HFFc6 (cell line): ENCODE measurements at regions not wholly inside any gene's neighbourhood (a gene's known extent, or its start where the extent isn't known, plus 50 kb on each side); places are given as distances from the start of the nearest gene placed in this dataset.
"Not testable (repeated sequence)": the region's sequence is repeated elsewhere in the genome, so short reads cannot be mapped to it uniquely, and the experiment has no call there.

ENCODE experiments used
- DNase-seq: peaks from one replicate; pipeline ENCODE4 v3.0.0-alpha.2; 2018
- H3K27ac Mint-ChIP-seq: 2 replicates; pipeline ENCODE4 v1.8.0; 2020; ENCODE audit warnings: mild to moderate bottlenecking, mixed read lengths
- H3K27me3 Mint-ChIP-seq: 2 replicates; pipeline ENCODE4 v1.8.0; 2021; ENCODE audit warnings: mild to moderate bottlenecking, moderate library complexity, mixed read lengths; ENCODE audit not compliant: insufficient read depth
- H3K36me3 Mint-ChIP-seq: 2 replicates; pipeline ENCODE4 v1.8.0; 2021; ENCODE audit warnings: low read depth, mixed read lengths
- H3K4me1 Mint-ChIP-seq: 2 replicates; pipeline ENCODE4 v1.8.0; 2020; ENCODE audit warnings: low read depth, mixed read lengths
- H3K4me3 Mint-ChIP-seq: 2 replicates; pipeline ENCODE4 v1.8.0; 2020; ENCODE audit warnings: mild to moderate bottlenecking, moderate library complexity, mixed read lengths
- H3K9me3 Mint-ChIP-seq: 2 replicates; pipeline ENCODE4 v1.8.0; 2020; ENCODE audit warnings: mild to moderate bottlenecking, mixed read lengths
- TF ChIP-seq, protein P1 (sequence below): fragments of 200-600 bp; sonication (generic); IDR thresholded peaks from 2 replicates; pipeline ENCODE4 v1.5.0; 2021; ENCODE audit warnings: antibody characterized with exemption, mild to moderate bottlenecking

DNA sequence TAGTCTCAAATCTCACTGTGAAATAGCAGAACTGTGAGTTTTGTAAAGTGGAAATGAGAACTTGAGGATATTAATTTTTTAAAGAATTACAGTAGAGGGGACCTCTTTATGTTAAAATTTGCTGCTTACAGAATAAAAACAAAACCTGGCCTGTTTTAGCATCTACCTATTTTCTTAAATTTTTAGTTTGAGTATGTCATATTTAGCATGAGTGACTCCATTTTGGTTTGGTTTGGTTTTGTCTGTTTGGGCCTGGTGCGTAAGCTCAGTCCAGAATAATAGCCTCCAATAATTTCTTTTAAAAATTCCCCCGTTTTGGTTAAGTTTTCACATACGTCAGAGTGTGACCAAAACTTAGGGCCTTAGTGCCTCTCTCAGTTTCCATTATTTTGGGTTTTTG is 152.0 kb upstream of the ZNF92 start:
- Mint-ChIP-seq H3K9me3 (no peaks in the 10 kb centered on the region), H3K27me3 (peaks cover 6% of the 10 kb centered on the region), H3K4me3 (no peak overlapping the region), H3K4me1 (no peaks in the 10 kb centered on the region; the same call in 1 of the 2 replicates), H3K36me3 (no peaks in the 10 kb centered on the region), H3K27ac (no peak overlapping the region)
- no peak for DNase-seq
- TF ChIP-seq, protein P1, sequence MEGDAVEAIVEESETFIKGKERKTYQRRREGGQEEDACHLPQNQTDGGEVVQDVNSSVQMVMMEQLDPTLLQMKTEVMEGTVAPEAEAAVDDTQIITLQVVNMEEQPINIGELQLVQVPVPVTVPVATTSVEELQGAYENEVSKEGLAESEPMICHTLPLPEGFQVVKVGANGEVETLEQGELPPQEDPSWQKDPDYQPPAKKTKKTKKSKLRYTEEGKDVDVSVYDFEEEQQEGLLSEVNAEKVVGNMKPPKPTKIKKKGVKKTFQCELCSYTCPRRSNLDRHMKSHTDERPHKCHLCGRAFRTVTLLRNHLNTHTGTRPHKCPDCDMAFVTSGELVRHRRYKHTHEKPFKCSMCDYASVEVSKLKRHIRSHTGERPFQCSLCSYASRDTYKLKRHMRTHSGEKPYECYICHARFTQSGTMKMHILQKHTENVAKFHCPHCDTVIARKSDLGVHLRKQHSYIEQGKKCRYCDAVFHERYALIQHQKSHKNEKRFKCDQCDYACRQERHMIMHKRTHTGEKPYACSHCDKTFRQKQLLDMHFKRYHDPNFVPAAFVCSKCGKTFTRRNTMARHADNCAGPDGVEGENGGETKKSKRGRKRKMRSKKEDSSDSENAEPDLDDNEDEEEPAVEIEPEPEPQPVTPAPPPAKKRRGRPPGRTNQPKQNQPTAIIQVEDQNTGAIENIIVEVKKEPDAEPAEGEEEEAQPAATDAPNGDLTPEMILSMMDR: no peak

DNA sequence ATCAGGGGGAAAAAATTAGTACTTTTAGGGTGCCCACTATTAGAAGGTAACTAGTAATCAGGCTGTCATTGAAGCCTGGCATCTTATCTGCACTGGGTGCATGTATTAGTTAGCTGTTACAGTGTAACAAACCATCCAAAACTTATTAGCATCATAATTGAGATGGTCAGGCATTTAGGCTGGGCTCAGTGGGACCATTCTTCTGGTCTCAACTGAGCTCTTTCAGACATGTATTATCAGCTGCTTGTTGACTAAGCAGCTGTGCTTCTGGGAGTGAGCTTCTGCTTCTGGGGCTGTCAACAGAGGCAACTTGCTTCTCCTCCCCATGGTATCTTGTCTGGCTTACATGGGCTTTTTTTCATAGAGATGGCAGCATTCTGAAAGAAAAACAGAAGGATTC is 154.0 kb upstream of the ZNF92 start:
- Mint-ChIP-seq H3K4me1 (no peaks in the 10 kb centered on the region; the same call in 1 of the 2 replicates), H3K36me3 (no peaks in the 10 kb centered on the region), H3K27me3 (peaks cover 6% of the 10 kb centered on the region), H3K9me3 (no peaks in the 10 kb centered on the region), H3K27ac (no peak overlapping the region), H3K4me3 (no peak overlapping the region)
- DNase-seq: no peak
- TF ChIP-seq, protein P1: no peak

DNA sequence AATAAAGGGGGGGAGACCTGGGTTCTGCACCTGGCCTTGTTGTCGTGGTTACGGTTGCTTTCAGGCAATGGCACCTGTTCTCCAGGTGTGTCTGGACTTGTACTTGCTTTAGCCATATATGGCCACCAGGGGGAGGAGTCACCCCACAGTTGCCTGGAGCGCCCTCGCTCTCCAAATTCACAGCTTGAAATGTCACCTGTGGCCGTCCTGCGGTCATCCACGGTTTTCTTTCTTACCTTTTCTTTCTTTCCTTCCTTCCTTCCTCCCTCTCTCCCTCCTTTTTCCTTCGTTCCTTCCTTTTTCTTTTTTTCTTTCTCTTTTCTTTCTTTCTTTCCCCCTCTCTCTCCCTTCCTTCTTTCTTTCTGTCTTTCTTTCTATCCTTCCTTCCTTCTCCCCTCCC is 157.2 kb upstream of the ZNF92 start:
- no peaks in the 10 kb centered on the region for H3K9me3 Mint-ChIP-seq
- no peaks in the 10 kb centered on the region; the same call in 1 of the 2 replicates for H3K4me1 Mint-ChIP-seq
- DNase-seq: no peak
- H3K27ac Mint-ChIP-seq: no peak overlapping the region
- no peaks in the 10 kb centered on the region for H3K36me3 Mint-ChIP-seq
- H3K27me3 Mint-ChIP-seq: peaks cover 6% of the 10 kb centered on the region
- TF ChIP-seq, protein P1: peak; percentile 82
- no peak overlapping the region for H3K4me3 Mint-ChIP-seq

DNA sequence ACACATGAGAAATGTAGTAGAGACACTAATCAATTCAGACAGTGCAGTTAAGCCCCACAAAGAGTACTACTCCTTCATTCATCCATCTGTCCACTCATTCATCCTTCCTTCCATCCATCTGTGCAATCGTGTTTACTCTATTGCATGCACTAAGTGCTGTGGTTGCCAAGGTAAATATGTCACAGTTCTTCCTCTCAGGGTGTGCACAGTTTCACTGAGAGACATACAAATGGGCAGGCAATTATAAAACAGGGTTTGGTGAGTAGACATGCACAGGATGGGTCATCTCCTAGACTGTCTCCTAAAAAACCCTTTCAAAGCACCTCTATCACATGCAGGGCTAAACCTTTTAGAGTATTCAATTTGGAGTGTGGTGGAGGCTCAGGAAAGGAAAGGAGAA is 160.4 kb upstream of the ZNF92 start:
- not testable (repeated sequence) for H3K36me3 Mint-ChIP-seq, H3K4me3 Mint-ChIP-seq, H3K27me3 Mint-ChIP-seq, H3K27ac Mint-ChIP-seq, H3K9me3 Mint-ChIP-seq, H3K4me1 Mint-ChIP-seq, DNase-seq

DNA sequence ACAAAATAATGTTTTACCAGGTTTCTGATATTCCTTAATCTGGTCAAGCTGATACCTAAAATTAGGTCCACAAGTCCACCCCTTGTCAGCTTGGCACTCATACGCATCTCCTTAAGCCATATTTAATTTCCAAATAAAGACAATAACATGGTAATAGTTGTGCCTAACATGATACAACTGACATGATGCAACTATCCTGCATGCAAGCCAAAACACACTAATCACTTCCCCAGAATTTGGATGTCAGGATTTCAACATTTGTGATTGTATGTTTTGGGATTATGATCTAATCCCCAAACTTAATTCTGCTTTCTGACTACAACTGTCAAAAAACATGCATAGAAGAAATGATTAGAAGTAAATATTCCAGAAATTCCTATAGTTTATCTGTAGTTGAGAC is 174.4 kb upstream of the ZNF92 start:
- H3K4me3 Mint-ChIP-seq, H3K36me3 Mint-ChIP-seq, H3K4me1 Mint-ChIP-seq, H3K27me3 Mint-ChIP-seq, DNase-seq, H3K9me3 Mint-ChIP-seq, H3K27ac Mint-ChIP-seq: not testable (repeated sequence)

DNA sequence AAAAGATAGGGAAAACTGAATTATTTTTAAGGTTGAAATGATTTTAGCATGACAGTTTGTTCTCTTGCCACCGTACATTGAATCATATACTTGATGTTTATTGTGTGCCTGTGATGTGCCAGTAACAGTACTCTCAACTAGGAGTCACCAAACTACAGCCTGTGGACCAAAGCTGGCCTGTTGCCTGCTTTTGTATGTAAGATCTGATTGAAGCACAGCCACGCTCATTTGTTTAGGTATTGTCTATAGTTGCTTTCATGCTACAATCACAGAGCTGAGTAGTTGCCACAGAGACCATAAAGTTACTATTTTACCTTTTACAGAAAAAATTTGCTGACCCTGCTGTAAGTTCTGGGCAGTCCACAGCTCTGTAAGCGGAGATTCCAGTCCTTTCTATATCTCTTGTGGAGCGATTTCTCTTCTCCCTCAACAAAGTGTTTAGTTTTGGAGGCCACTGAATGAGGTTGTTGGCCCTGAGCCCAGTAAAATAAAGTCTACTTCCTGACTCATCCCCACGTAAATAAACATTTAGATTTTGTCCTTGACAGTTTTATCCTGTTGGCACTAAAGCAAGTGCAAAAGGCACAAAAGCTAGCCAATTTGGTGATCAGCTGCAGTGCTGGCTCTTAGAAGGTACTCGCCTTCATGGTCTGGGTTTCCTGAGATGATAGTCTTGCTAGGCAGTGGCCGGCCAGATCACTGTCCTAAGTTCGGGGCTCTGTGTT is 180.2 kb upstream of the ZNF92 start:
- not testable (repeated sequence) for H3K9me3 Mint-ChIP-seq, H3K36me3 Mint-ChIP-seq, H3K27ac Mint-ChIP-seq, H3K27me3 Mint-ChIP-seq, H3K4me1 Mint-ChIP-seq, H3K4me3 Mint-ChIP-seq, DNase-seq

DNA sequence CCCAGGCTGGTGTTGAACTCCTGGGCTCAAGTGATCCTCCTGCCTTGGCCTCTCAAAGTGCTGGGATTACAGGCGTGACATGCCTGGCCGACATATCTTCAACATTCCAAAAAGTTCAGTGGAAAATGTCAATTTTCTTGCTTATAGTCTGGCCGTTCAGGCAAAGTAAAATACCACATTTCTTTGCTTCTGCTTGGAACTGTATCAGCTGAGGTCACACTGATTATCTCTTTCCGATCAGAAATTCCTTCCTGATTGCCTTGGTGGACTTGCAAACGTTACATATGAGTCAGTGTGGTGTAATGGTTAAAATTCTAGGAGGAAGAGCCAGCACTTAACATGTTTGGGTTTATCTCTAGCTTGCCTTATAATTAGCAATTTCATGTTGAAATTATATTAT is 170.6 kb upstream of the ERV3-1 start:
- not testable (repeated sequence) for H3K4me1 Mint-ChIP-seq, H3K36me3 Mint-ChIP-seq, H3K4me3 Mint-ChIP-seq, H3K27me3 Mint-ChIP-seq, H3K9me3 Mint-ChIP-seq, H3K27ac Mint-ChIP-seq
- peak; percentile 66 for DNase-seq

DNA sequence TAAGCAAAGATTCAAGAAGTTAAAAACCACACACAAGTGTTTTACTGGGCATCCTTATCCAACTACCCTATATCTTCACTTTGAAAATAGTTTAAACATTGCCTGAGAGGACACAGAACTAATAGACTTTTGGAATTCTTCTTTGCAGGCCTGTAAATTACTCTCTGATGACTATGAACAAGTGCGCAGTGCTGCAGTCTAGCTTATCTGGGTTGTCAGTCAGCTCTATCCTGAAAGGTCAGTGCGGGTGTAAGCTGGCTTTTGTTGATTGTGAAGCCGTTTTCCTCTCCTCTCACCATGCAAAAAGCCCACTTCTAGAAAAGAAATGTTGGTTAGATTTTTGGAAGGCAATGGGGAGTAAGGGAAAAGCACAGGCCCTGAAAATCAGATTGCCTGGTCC is 143.6 kb upstream of the ERV3-1 start:
- not testable (repeated sequence) for DNase-seq, H3K27me3 Mint-ChIP-seq, H3K36me3 Mint-ChIP-seq, H3K9me3 Mint-ChIP-seq, H3K27ac Mint-ChIP-seq, H3K4me1 Mint-ChIP-seq, H3K4me3 Mint-ChIP-seq

DNA sequence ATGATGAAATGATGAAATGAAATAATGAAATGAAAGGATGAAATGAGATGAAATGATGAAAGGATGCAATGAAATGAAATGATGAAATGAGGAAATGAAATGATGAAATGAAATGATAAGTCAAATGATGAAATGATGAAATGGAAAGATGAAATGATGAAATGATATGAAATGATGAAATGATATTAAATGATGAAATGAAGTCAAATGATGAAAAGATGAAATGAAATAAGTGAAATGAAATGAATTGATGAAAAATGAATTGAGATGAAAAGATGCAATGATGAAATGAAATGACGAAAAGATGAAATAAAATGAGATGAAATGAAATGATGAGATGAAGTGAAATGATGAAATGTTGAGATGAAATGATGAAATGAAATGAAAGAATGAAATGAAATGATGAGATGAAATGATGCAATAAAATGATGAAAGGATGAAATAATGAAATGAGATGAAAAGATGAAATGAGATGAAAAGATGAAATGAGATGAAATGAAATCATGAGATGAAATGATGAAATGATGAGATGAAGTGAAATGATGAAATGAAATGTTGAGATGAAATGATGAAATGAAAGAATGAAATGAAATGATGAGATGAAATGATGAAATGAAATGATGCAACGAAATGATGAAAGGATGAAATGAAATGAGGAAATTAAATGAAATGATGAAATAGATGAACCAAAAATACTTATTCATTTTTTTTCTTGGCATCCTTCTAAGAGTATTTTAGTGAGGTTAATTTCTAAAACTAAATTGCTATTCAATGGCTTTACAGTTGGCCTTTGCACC is 139.8 kb upstream of the ERV3-1 start:
- not testable (repeated sequence) for H3K27me3 Mint-ChIP-seq, H3K9me3 Mint-ChIP-seq, H3K27ac Mint-ChIP-seq, H3K36me3 Mint-ChIP-seq, DNase-seq, H3K4me3 Mint-ChIP-seq, H3K4me1 Mint-ChIP-seq

DNA sequence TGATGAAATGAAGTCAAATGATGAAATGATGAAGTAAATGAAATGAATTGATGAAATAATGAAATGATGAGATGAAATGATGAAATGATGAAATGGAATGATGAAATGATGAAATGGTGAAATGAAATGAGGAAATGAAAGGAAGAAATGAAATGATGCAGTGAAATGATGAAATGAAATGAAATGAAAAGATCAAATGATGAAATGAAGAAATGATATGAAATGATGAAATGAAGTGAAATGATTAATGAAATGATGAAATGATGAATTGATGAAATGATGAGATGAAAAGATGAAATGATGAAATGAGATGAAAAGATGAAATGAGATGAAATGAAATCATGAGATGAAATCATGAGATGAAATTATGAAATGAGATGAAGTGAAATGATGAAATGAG is 139.2 kb upstream of the ERV3-1 start:
- H3K27ac Mint-ChIP-seq, H3K27me3 Mint-ChIP-seq, DNase-seq, H3K9me3 Mint-ChIP-seq, H3K4me1 Mint-ChIP-seq, H3K36me3 Mint-ChIP-seq, H3K4me3 Mint-ChIP-seq: not testable (repeated sequence)

DNA sequence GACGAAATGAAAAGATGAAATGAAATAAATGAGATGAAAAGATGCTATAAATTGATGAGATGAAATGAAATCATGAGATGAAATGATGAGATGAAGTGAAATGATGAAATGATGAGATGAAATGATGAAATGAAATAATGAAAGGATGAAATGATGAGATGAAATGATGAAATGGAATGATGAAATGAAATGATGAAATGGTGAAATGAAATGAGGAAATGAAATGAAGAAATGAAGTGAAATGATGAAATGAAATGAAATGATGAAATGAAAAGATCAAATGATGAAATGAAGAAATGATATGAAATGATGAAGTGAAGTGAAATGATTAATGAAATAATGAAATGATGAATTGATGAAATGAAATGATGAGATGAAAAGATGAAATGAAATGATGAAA is 138.5 kb upstream of the ERV3-1 start:
- DNase-seq, H3K36me3 Mint-ChIP-seq, H3K27me3 Mint-ChIP-seq, H3K4me1 Mint-ChIP-seq, H3K27ac Mint-ChIP-seq, H3K9me3 Mint-ChIP-seq, H3K4me3 Mint-ChIP-seq: not testable (repeated sequence)
